Left lung (tissue), 4 donors: ENCODE measurements at regions not wholly inside any gene's neighbourhood (a gene's known extent, or its start where the extent isn't known, plus 50 kb on each side); places are given as distances from the start of the nearest gene placed in this dataset.

Experiments
- ATAC-seq: fragments of 200-7000 bp; cut with Tn5 transposase; one replicate; pipeline ENCODE4 v1.9.1; 2020; ENCODE audit warnings: moderate library complexity
- DNase-seq, 4 donors: peaks; one replicate each; pipeline ENCODE4 v3.0.0-alpha.2; 2013 to 2020
- H3K27ac ChIP-seq, 2 donors: fragments of 200-600 bp; sonication (generic) in 1 of 2; one replicate each; pipeline versions ENCODE4 v1.5.0 to v1.8.0; 2020 to 2021
- H3K27me3 ChIP-seq, 2 donors: fragments of 200-600 bp; sonication (generic) in 1 of 2; one replicate each; pipeline versions ENCODE4 v1.5.0 to v1.8.0; 2020 to 2021
- H3K36me3 ChIP-seq, 2 donors: fragments of 200-600 bp; sonication (generic) in 1 of 2; one replicate each; pipeline versions ENCODE4 v1.5.0 to v1.8.0; 2020 to 2021
- H3K4me1 ChIP-seq, 2 donors: fragments of 200-600 bp; one replicate each; pipeline ENCODE4 v1.8.0; 2021
- H3K4me3 ChIP-seq, 2 donors: fragments of 200-600 bp; sonication (generic) in 1 of 2; one replicate each; pipeline versions ENCODE4 v1.5.0 to v1.8.0; 2020 to 2021; ENCODE audit warnings: mild to moderate bottlenecking in 1 of 2
- H3K9me3 ChIP-seq, 2 donors: fragments of 200-600 bp; sonication (generic) in 1 of 2; one replicate each; pipeline versions ENCODE4 v1.5.0 to v1.8.0; 2020 to 2021
- intact Hi-C, 2 donors: fragments of 100-400 bp; cut with DNase I; formaldehyde crosslinking; loops; one replicate each; pipeline versions ENCODE4 v1.11.2 to v1.14.2; 2022
- TF ChIP-seq, protein P1 (sequence below), 2 donors: fragments of 200-600 bp; sonication (generic) in 1 of 2; IDR thresholded peaks; one replicate each; pipeline versions ENCODE4 v1.5.0 to v1.8.0; 2021; ENCODE audit warnings: antibody characterized with exemption in 2 of 2
- donor health status: DM: no; HTN: yes; CAD: no.
- donor health status: DM: no; HTN: no; CAD: no.

DNA sequence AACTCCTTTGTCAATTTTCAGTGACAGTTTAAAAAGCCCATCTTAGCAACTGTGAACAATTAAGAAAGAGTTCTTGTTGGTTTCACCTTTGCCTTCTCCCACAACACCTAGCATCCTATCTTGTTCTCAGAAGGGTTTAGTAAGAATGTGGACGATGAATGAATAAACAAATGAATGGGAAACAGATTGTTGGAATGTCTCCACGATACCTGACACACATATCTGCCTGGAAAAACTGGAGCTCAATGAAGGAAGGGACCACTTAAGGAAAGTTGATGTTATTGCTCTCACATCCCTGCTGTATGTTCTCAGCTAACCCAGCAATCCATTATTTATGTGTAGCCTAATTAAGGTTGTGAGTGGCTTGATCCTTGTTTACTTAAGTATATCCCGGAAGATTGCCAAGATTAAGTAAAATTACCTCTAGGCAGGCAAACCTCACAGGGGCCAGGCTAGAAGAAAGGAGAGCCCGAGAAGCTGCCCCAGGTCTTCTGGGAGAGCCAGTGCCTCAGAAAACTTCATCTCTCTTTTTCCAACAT lies 286.4 kb downstream of the NXPE2 start:
- no peaks in the 10 kb centered on the region for H3K9me3 ChIP-seq
- H3K36me3 ChIP-seq, result no peaks in the 10 kb centered on the region
- no peaks in the 10 kb centered on the region for H3K27me3 ChIP-seq
- intact Hi-C loops, result no loop called here
- TF ChIP-seq, protein P1, sequence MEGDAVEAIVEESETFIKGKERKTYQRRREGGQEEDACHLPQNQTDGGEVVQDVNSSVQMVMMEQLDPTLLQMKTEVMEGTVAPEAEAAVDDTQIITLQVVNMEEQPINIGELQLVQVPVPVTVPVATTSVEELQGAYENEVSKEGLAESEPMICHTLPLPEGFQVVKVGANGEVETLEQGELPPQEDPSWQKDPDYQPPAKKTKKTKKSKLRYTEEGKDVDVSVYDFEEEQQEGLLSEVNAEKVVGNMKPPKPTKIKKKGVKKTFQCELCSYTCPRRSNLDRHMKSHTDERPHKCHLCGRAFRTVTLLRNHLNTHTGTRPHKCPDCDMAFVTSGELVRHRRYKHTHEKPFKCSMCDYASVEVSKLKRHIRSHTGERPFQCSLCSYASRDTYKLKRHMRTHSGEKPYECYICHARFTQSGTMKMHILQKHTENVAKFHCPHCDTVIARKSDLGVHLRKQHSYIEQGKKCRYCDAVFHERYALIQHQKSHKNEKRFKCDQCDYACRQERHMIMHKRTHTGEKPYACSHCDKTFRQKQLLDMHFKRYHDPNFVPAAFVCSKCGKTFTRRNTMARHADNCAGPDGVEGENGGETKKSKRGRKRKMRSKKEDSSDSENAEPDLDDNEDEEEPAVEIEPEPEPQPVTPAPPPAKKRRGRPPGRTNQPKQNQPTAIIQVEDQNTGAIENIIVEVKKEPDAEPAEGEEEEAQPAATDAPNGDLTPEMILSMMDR (IDR thresholded peaks at IDR 0.05), result no peak
- no peak overlapping the region for H3K27ac ChIP-seq
- DNase-seq (no peak), ATAC-seq (no peak)
- no peak overlapping the region for H3K4me3 ChIP-seq
- no peaks in the 10 kb centered on the region for H3K4me1 ChIP-seq

DNA sequence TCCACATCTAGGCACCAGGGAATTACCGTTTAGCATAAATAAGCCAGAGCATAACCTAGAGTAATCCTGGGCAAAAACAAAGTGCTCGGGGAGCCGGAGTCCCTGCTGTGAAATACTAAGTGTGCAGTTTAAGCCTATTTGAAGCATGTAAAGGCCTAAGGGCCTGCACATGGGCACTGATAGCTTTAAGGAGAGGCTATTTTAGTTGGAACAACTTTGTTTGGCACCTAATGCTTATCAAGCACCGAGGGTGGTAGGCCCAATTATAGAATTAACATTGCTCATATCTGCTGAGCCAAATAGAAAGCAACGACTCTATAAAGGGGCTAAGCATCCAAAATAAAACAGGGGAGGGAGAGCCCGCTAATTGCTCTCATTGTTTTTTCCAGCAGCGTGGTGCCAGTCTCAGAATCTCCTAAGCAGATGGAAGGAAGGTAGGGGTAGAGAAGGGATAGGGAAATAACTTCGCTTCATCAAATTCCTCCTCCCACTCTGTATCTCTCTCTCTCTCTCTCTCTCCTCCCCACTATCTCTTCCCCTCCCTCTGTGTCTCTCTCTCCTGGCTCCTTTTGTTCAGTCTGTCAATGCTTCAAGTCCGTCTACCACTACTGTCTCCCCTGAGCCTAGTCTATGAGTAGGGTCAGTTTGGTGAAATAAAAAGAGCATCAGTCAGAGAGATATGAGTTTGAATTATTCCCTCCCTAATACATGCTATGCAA lies 292.8 kb downstream of the NXPE2 start:
- ATAC-seq (no peak), DNase-seq (no peak)
- no peaks in the 10 kb centered on the region for H3K4me1 ChIP-seq
- H3K36me3 ChIP-seq, result no peaks in the 10 kb centered on the region
- H3K4me3 ChIP-seq, result no peak overlapping the region
- intact Hi-C loops, result no loop called here
- no peaks in the 10 kb centered on the region for H3K9me3 ChIP-seq
- TF ChIP-seq, protein P1 (IDR thresholded peaks at IDR 0.05), result no peak
- H3K27me3 ChIP-seq, result no peaks in the 10 kb centered on the region
- H3K27ac ChIP-seq, result no peak overlapping the region

DNA sequence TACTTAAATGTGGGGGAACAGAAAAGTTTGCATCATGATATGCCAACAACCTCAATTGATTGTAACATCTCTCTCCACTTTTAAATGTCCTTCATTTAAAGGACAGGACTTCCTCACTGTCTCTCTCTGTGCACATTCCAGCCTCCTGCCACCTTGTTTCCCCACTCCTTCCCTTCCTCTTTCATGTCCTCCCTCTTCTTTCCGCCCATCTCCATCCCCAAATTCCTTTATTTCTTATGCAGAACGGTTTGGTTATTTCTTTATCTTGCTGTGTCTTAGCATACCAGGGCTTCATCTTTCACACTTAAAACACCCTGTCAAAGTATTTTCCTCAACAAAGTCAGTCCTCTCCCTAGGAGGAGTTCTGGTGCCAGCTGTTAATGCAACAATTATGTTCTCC lies 293.8 kb downstream of the NXPE2 start:
- DNase-seq, result no peak

DNA sequence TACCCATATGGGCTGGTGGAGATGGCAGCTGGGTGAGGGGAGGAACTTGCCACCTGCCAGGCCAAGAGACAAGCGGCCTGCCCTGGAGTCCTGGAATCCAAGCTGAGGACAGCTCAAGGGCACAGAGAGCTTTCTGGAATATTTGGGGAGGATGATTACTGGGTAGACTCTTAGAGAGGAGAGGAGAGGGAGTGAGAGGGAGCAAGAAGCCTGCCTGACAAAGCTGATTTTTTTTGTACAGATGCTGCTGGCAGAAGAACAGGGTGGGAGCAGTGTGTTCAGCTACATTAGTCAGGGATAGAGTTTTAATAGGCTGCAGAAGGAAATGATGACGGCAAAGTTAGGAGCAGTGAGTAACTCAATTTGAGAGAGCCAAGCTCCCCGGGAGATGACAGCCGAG lies 299.3 kb downstream of the NXPE2 start:
- Histone ChIP-seq H3K27me3 (no peaks in the 10 kb centered on the region), H3K4me1 (no peaks in the 10 kb centered on the region), H3K36me3 (no peaks in the 10 kb centered on the region), H3K9me3 (no peaks in the 10 kb centered on the region), H3K4me3 (no peak overlapping the region), H3K27ac (no peak overlapping the region)
- DNase-seq (peak in 1 of 4 donors; percentile 13), ATAC-seq (no peak)
- TF ChIP-seq, protein P1 (IDR thresholded peaks at IDR 0.05), result no peak
- intact Hi-C loops, result no loop called here

More for the DNA sequence above, 293.8 kb downstream of the NXPE2 start:
- TF ChIP-seq, protein P1 (IDR thresholded peaks at IDR 0.05), result no peak
- intact Hi-C loops, result no loop called here
- no peak for ATAC-seq
- no peaks in the 10 kb centered on the region for H3K9me3 ChIP-seq
- H3K27me3 ChIP-seq, result no peaks in the 10 kb centered on the region
- no peak overlapping the region for H3K4me3 ChIP-seq
- no peaks in the 10 kb centered on the region for H3K4me1 ChIP-seq
- H3K36me3 ChIP-seq, result no peaks in the 10 kb centered on the region
- no peak overlapping the region for H3K27ac ChIP-seq

DNA sequence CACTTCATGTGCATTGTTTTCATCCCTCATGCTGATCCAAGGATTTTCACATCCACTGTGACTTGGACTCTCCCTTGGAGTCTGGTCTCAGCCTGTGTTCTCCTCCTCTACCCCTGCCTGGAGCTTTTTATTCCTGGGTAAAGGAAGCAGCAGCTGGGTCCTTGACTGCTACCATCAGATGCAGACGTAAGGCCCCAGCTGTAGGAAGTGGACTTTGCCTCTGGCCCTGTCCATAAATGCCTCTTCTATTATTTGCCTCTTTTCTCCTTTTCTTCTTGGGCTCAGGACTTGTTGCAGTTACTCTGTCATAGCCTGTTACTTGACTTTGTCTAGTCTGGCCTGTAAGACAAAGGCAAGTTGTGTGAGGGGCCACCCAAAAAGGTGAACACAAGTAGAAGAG lies 303.8 kb downstream of the NXPE2 start:
- H3K36me3 ChIP-seq, result no peaks in the 10 kb centered on the region
- no peaks in the 10 kb centered on the region for H3K27me3 ChIP-seq
- H3K4me3 ChIP-seq, result no peak overlapping the region
- H3K4me1 ChIP-seq, result no peaks in the 10 kb centered on the region
- H3K9me3 ChIP-seq, result no peaks in the 10 kb centered on the region
- intact Hi-C loops, result no loop called here
- ATAC-seq (no peak), DNase-seq (no peak)
- TF ChIP-seq, protein P1 (IDR thresholded peaks at IDR 0.05), result no peak
- no peak overlapping the region for H3K27ac ChIP-seq
